Activated CD4-positive, alpha-beta T cell treated with anti-CD3 and anti-CD28 coated beads for 1 hour (primary cell): ENCODE measurements at regions not wholly inside any gene's neighbourhood (a gene's known extent, or its start where the extent isn't known, plus 50 kb on each side); places are given as distances from the start of the nearest gene placed in this dataset.

Experiments used
- DNase-seq: peaks from one replicate; pipeline ENCODE4 v3.0.0-alpha.2; 2020

- no peak for DNase-seq
These were observed 272.4 kb downstream of the IRF8 start for GRCh38 chr16:86171329-86171728.

GRCh38 chr16:86175816-86176215 is 276.9 kb downstream of the IRF8 start:
- DNase-seq = no peak

DNA sequence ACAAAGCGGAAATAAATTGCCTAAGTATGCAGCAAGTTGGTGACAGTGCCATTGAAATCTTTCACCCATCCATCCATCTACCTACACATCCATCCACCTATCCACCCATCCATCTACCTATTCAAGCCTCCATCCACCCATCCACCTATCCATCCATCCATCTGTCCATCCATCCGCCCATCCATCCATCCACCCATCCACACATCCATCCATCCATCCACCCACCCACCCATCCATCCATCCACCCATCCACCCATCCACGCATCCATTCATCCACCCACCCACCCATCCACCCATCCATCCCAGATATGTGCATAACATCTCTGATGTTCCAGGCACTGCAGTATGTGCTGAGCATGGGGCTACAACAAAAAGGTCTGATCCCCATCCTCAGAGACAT is 277.5 kb downstream of the IRF8 start:
- DNase-seq = no peak

DNA sequence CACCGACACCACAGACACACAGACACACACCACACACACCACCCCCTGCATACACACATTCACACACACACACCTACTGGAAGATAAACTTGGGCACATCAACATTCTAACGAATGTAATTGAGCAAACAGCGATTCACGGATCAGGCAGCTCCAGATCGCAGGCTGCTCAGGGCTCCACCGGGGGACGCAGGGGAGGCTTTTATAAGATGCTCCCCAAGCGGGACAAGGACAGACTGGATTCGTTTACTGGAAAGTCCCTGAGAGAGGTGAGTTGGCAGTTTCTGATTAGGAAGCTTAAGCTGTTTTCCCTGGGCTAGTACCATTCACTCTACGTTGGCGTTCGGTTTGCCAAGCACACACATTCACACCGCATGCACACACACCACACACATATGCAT is 281.3 kb downstream of the IRF8 start:
- no peak for DNase-seq

GRCh38 chr16:86180780-86181179 is 281.8 kb downstream of the IRF8 start:
- no peak for DNase-seq

DNA sequence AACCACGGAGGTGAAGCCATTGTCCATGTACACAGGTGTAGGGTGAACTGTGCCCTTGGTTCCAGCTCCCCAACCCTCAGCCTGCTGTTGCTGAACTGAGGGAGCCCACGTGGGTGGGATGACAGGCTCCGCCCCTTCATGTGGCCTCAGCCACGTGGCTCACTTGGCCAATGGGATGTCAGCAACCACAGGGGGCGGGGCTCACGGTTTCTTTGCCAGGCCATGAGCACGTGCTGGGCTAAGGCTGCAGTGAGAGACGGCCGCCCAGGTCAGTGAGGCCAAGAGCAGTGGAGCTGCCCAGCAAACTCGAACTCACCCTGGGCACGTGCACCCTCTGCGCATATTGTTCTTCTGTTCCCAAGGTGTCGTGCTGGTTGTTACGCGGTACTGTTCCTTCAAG is 282.6 kb downstream of the IRF8 start:
- DNase-seq = no peak

DNA sequence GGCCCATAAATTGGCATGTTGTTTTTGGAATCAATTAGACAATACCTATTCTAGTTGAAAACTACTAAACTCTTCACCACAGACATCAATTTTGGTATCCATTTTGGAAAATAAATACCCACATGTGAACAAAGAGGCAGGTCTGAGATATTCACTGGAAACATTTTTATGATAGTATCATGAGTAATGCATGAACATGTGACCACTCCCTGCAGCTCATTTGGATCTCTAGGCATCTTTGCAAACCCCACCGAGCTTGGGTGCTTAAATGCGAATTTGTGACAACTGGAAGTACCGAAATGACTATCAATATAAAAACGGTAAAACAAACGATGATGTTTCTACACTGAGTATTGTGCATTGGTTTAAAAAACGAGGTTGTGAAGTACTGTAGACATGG is 285.2 kb downstream of the IRF8 start:
- no peak for DNase-seq

- no peak for DNase-seq
These were observed 286.1 kb downstream of the IRF8 start for GRCh38 chr16:86185089-86185488.

DNA sequence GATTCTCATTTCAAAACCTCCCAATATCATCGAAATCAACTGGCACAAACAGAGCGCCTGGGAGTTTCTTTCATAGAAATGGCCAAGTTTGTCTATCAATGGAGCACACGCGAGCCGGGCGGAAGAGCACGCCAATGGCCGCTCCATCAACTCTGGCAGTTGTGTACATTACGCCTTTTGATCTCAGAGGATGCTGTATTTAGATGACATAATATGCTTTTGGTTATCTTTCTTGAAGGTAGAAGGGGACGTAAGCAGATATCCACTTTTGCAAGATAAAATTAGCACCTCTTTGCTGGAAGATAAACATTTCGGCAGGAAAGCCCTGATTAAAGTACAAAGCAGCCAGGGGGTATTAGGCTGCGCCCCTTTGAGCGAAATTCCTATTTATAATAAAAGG is 287.4 kb downstream of the IRF8 start:
- DNase-seq = no peak

DNA sequence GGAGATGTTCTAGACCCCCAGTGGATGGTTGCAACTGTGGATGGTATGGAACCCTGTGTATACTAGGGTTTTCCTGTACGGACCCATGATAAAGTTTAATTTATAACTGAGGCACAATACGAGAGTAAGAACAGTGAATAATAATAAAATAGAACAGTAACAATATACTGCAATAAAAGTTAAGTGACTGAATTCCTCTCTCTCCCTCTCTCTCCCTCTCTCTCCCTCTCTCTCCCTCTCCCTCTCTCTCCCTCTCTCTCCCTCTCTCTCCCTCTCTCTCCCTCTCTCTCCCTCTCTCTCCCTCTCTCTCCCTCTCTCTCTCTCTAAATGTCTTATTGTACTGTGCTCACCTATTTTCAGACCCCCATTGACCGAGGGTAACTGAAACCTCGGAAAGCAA is 291.0 kb downstream of the IRF8 start:
- DNase-seq = no peak

GRCh38 chr16:86191663-86192062 is 292.7 kb downstream of the IRF8 start:
- no peak for DNase-seq

- DNase-seq = no peak
These were observed 294.7 kb downstream of the IRF8 start for GRCh38 chr16:86193528-86194193.

GRCh38 chr16:86195863-86196630 is 297.1 kb downstream of the IRF8 start:
- DNase-seq = no peak

GRCh38 chr16:86196687-86197391 is 297.9 kb downstream of the IRF8 start:
- no peak for DNase-seq

DNA sequence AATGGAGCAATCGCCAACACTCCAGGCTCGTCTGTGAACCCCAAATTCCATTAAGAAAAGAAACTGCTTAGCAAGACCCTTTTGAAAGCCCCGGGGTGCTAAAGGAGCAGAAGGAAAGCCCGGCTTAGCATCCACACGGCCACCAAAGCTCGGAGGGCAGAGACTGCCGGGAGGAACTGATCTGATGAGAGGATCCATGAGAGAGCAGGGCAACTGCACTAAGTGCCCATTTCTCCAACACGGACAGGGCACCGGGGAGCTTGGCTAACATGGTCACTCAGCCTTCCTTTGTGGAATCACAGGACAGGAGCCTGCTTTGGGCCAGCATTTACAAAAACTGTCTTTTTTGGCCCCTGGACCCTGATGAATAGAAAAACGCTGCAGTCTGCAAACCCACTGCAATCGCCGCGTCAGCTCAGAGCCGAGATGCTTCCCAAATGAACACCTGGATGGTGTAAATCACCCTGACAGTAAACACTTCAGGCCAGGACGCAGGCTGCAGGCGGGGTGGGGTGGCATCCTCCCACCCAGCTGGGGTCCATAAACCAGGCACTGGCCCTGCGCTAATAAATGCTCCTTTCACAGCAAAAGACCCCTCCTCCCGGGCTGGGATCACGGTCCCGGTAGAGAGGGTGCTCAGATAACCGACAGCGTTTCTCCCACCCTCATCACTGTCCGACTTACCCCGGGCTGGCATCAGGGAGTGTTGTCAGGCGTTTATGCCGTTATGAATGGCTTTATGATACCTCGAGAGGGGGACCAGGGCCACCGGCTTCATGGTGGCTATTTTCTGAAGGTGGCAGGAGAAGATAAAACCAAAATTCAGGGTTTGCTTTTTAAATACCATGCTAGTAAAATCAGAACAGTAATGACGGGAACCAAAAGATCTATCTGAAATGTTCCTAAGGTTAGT is 299.5 kb downstream of the IRF8 start:
- DNase-seq = no peak

- DNase-seq = no peak
These were observed 300.2 kb downstream of the IRF8 start for GRCh38 chr16:86199182-86199581.

DNA sequence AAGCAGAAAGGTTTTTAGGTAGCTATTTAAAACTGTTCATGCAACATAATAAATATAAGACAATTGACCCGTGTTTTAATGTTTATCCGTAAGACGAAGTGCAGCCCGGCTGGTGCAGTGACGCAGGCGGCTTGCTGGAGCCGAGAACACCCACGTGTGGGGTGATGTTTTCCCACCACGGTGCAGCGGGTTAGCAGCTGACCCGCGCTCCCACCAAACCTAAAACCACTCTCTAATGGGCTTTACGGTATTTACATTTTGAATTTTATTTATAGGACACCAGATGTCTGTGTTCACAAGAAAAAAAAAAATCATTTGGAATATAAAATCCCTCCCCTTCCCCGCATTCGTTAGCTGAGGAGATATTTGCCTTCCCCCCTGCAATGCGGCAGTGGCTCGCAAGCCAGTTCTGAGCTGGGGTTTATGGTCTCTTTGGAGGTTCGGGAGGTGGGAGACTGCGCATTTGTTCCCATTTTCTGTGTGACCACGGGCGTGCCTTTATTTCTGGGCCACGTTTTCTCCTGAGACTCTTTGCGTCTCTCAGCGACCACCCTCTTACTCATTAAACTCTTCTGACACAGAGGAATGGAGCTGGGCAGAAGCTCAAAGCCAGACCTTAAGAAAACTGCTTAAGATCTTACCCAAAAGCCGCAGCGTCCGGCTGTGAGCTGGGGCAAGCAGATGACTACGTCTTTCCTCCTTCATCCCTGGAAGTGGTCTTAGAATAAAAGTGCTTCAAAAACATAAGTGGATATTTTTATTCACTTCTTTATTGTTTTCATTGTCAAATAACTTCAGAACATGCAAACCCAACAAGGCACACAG is 301.1 kb downstream of the IRF8 start:
- no peak for DNase-seq

DNA sequence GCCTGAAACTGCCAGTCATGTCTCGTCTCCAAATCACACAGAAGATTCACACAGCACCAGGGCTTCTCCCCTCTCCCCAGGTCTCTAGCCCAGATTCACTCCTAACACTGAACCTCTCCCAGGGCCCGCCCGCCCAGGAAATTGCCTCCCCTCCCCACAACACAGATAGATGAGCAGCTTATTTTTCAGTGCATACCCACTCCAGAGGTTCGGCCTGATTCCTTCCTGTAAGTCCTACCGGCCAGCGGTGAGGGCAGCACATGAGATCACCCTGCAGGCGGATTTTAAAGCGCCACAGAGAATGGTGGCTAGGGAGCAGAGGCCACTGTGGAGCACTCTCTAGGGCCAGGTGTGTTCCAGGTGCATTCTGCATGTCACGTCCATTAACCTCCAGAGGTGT is 301.8 kb downstream of the IRF8 start:
- no peak for DNase-seq

DNA sequence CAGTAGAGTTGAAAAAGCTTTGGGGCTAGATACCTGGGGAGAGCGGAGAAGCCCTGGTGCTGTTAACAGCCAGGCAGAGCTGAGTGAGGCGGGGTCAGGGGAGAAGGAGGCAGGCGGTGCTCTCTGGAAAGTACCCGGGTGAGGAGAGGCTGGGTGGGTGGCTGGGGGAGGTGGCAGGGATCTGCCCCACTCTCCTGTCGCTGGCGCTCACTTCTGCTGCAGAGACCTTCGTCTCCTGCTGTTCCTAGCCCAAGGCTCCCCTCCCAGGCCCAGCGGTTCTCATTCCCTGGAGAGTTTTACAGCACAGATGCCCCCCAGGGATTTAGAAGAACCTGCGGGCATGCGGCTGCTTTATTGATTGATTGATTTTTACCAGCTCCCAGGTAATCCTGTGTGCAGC is 302.8 kb downstream of the IRF8 start:
- no peak for DNase-seq

DNA sequence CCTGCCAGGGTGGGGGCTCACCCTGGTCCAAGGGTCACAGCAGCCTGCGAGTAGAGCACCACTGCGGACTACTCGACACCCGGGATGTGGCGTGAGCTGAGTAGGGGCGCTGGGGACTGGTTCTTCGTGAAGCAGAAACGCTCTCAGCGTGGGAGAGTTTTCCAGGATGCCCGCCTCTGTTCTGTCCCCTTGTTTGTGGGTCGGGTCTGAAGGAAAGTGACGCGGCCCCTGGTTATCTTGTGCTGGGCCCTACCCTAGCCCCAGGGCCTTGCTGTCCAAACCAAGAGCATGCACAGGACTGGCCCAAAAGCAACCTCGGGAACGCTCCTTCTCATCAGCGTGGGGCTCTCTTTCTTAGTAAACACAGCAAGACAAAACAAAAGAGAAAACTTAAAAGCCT is 303.3 kb downstream of the IRF8 start:
- no peak for DNase-seq

DNA sequence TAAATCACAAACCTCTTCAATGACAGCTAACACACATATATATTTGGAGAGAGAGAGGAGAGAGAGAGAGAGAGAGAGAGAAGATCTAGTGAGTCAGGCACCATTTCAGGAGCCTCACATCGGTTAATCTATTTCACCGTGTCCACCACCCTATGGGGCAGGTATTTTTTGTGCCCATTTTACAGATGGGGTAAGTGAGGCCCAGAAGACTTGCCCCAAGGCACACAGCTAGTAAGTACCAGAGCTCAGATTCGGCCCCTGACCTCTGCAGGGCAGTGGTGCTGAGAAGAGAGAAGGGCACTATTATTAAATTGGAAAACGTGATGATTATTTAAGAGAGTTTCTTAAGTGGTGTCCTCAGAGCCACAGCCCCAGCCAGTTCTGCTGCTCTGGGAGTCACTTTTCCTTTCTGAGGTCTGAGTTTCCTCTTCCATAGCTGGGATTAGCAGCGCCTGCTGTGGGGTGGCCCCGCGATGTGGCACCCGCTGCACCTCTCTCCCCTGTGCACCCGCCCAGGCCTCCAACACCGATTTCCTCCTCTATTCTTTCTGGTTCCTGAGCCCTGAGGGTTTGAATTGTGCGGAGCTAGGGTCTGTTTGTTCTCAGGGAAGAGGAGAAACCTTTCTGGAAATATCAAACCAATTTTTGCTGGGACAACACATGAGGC is 303.9 kb downstream of the IRF8 start:
- DNase-seq = no peak
